BLaER1 (cell line): ENCODE measurements at regions not wholly inside any gene's neighbourhood (a gene's known extent, or its start where the extent isn't known, plus 50 kb on each side); places are given as distances from the start of the nearest gene placed in this dataset.
"Not testable (repeated sequence)": the region's sequence is repeated elsewhere in the genome, so short reads cannot be mapped to it uniquely, and the experiment has no call there.

ENCODE experiments used
- H3K27ac ChIP-seq: shearing (Covaris generic); formaldehyde crosslinking; 2 replicates; pipeline ENCODE4 v1.8.1; 2022
- H3K27me3 ChIP-seq: shearing (Covaris generic); formaldehyde crosslinking; 2 replicates; pipeline ENCODE4 v1.8.1; 2022
- H3K36me3 ChIP-seq: shearing (Covaris generic); formaldehyde crosslinking; 2 replicates; pipeline ENCODE4 v1.8.1; 2022
- H3K4me1 ChIP-seq: shearing (Covaris generic); formaldehyde crosslinking; 2 replicates; pipeline ENCODE4 v1.8.1; 2022
- H3K4me2 ChIP-seq: shearing (Covaris generic); formaldehyde crosslinking; 2 replicates; pipeline ENCODE4 v1.8.1; 2022
- H3K4me3 ChIP-seq: shearing (Covaris generic); formaldehyde crosslinking; 2 replicates; pipeline ENCODE4 v1.8.1; 2022
- H3K9ac ChIP-seq: shearing (Covaris generic); formaldehyde crosslinking; 2 replicates; pipeline ENCODE4 v1.8.1; 2022
- H3K9me3 ChIP-seq: shearing (Covaris generic); formaldehyde crosslinking; 2 replicates; pipeline ENCODE4 v1.8.1; 2022
- H4K20me1 ChIP-seq: shearing (Covaris generic); formaldehyde crosslinking; 2 replicates; pipeline ENCODE4 v1.8.1; 2022
- Cebpa-rat ChIP-seq: shearing (Covaris generic); IDR thresholded peaks from 2 replicates; pipeline ENCODE4 v1.8.1; 2022

DNA sequence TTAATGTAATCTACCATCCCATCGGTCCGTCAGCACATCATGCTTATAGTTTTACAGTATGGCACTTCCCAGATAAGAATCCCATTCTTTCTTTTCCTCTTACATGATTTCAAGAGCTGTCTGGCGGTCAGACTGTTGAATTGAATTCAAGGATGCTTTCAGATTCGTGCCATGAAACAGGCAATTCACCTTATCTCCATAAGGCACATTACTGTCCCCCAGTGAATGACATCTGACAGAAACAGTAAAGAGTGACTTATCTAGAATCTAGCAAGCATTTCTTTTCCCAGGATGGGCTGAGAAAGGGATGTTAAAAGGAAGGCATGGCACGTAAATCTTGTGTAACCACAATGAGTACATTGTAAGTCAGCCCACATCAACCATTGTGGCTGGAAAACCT, 61.1 kb upstream of the SEM1 start:
- no peaks in the 10 kb centered on the region for H3K4me1 ChIP-seq
- H3K27me3 ChIP-seq, result no peaks in the 10 kb centered on the region
- H3K9me3 ChIP-seq, result no peaks in the 10 kb centered on the region
- no peak overlapping the region for H3K4me2 ChIP-seq
- H4K20me1 ChIP-seq, result no peaks in the 10 kb centered on the region
- no peak overlapping the region for H3K9ac ChIP-seq
- H3K36me3 ChIP-seq, result no peaks in the 10 kb centered on the region
- no peak for TF ChIP-seq Cebpa-rat
- no peak overlapping the region for H3K4me3 ChIP-seq
- no peak overlapping the region for H3K27ac ChIP-seq

DNA sequence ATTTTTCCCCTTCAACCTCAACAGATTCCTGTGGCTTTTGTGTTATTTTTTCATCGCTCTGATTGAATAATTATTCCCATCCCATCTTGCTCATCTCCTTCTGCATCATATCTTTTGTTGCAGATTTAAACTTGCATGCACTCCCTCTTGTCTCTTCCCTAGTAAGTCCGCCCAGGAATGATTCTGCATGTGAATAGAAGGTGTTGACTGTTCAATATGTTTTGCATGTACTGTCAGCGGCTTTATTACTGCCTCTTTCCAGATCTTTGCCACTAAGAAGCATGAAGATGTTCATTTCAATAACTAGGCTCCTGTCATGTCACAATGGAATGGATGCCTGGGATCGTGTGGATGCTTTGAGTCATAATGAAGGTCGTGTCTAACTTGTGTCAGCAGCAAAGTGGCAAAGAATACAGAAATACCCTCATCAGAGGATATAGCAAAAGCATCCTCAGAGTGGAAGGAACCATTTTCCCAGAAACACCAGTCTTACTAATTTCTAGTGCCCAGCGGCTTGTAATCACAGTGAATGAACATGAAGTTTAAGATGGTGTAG, 62.6 kb upstream of the SEM1 start:
- H4K20me1 ChIP-seq, result no peaks in the 10 kb centered on the region
- no peaks in the 10 kb centered on the region for H3K4me1 ChIP-seq
- no peak overlapping the region for H3K4me3 ChIP-seq
- no peak overlapping the region for H3K9ac ChIP-seq
- no peak overlapping the region for H3K4me2 ChIP-seq
- H3K27ac ChIP-seq, result no peak overlapping the region
- no peaks in the 10 kb centered on the region for H3K9me3 ChIP-seq
- no peaks in the 10 kb centered on the region for H3K27me3 ChIP-seq
- no peak for TF ChIP-seq Cebpa-rat
- no peaks in the 10 kb centered on the region for H3K36me3 ChIP-seq

DNA sequence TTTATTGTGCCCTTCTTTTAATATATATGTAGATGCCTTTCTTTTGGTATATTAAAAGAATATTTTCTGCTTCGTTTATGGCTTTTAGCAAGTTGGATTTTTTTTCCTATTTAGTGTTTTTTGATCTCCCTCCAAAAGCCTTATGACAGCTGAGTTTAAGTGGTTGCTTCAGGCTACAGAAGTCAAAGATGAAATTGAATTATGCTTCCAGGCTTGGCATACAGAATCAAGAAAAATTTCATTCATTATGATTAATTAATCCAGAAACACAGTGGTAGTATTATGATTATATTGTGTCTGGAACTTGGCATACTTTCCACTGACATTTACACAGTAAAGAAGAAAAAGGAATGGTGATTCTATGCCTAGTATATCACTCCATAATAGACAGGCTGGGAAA, 63.8 kb upstream of the SEM1 start:
- no peaks in the 10 kb centered on the region for H3K27me3 ChIP-seq
- no peak for TF ChIP-seq Cebpa-rat
- no peak overlapping the region for H3K27ac ChIP-seq
- no peak overlapping the region for H3K4me3 ChIP-seq
- no peaks in the 10 kb centered on the region for H4K20me1 ChIP-seq
- no peaks in the 10 kb centered on the region for H3K4me1 ChIP-seq
- no peak overlapping the region for H3K4me2 ChIP-seq
- H3K9me3 ChIP-seq, result no peaks in the 10 kb centered on the region
- no peak overlapping the region for H3K9ac ChIP-seq
- H3K36me3 ChIP-seq, result no peaks in the 10 kb centered on the region

DNA sequence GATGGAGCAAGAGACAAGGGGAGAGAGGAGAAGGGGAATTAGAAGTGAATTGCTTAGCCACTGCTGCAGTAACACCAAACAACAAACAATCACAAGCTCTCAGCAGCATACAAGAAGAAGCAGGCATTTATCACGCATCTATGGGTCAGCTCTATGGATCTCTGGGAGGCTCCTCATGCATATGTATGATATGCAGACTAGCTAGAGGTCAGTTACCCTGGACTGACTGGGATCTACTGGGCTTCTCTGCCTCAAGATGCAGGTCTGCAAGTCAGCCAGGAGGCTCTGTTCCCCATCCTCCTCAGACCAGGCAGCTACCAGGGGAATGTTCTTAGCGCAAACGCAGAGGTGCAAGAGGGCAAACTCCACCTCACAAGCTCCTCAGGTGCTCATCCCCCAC, 64.7 kb upstream of the SEM1 start:
- no peak for TF ChIP-seq Cebpa-rat
- Histone ChIP-seq H3K4me2 (no peak overlapping the region), H3K4me1 (no peaks in the 10 kb centered on the region), H3K36me3 (no peaks in the 10 kb centered on the region), H4K20me1 (no peaks in the 10 kb centered on the region), H3K27me3 (no peaks in the 10 kb centered on the region), H3K9me3 (no peaks in the 10 kb centered on the region), H3K4me3 (no peak overlapping the region), H3K27ac (no peak overlapping the region), H3K9ac (no peak overlapping the region)

DNA sequence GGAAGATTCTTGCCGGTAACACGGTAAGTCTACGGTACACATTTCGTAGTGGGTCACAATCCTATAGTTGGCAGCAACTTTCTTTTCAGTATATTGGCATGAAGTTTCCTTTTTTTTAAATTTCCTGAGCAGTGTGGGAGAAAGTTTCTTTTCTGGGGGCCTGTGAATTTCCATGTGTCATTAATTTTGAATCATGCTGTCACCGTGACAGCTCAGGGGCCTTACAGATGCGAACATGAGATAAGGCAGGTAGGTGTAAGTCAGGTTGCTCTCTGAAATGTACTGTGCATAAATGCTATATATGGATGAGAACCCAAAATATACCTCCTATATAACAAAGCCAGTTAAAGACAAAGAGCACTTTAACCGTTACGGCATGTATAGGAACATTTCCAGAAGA, 65.4 kb upstream of the SEM1 start:
- Histone ChIP-seq H3K4me1 (no peaks in the 10 kb centered on the region), H3K27me3 (no peaks in the 10 kb centered on the region), H3K9ac (no peak overlapping the region), H3K9me3 (no peaks in the 10 kb centered on the region), H3K36me3 (no peaks in the 10 kb centered on the region), H3K27ac (no peak overlapping the region), H3K4me2 (no peak overlapping the region), H4K20me1 (no peaks in the 10 kb centered on the region), H3K4me3 (no peak overlapping the region)
- no peak for TF ChIP-seq Cebpa-rat

DNA sequence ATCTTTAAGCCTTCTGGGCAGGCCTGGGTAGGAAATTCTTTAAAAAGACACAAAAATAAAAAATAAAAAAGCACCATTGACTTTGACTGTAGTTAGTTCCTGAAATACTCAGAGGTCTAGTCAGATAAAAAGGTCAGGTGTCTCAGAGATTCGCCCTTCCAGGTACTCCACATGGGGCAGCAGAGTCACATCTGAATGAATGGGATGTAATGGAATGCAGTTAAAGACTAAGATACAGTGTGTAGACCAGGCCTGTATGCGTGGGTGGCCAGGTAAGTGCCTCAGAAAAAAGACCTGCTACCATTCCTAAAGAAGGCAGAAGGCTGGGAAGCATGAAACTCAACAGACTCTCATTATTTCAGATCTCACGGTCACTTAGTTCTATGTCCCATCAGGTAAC, 68.6 kb upstream of the SEM1 start:
- Histone ChIP-seq H3K4me2 (no peak overlapping the region), H3K9me3 (no peaks in the 10 kb centered on the region), H3K27ac (no peak overlapping the region), H3K4me1 (no peaks in the 10 kb centered on the region), H3K4me3 (no peak overlapping the region), H3K36me3 (no peaks in the 10 kb centered on the region), H3K27me3 (no peaks in the 10 kb centered on the region), H4K20me1 (no peaks in the 10 kb centered on the region), H3K9ac (no peak overlapping the region)
- TF ChIP-seq Cebpa-rat, result no peak

DNA sequence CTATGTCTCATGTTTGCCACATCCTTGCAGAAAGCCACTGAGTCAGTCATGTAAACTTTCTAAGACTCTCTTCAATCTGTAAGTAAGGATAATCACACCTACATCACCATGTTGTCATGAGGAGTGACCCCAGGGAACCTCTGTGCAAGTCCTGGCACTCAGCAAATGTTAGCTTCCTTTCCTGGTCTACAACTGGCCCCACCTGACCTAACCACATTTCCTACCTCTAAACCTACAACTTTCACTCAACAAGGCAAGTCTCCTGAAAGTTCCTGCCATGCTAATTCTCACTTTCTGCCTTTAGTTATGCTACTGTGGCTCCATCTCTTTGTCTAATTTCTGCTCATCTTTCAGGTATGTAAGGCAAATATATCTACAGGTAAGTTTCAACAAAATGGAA, 72.3 kb upstream of the SEM1 start:
- no peaks in the 10 kb centered on the region for H3K4me1 ChIP-seq
- H3K36me3 ChIP-seq, result no peaks in the 10 kb centered on the region
- no peak overlapping the region for H3K4me3 ChIP-seq
- H4K20me1 ChIP-seq, result no peaks in the 10 kb centered on the region
- no peaks in the 10 kb centered on the region for H3K9me3 ChIP-seq
- no peaks in the 10 kb centered on the region for H3K27me3 ChIP-seq
- TF ChIP-seq Cebpa-rat, result no peak
- no peak overlapping the region for H3K9ac ChIP-seq
- no peak overlapping the region for H3K4me2 ChIP-seq
- H3K27ac ChIP-seq, result no peak overlapping the region

DNA sequence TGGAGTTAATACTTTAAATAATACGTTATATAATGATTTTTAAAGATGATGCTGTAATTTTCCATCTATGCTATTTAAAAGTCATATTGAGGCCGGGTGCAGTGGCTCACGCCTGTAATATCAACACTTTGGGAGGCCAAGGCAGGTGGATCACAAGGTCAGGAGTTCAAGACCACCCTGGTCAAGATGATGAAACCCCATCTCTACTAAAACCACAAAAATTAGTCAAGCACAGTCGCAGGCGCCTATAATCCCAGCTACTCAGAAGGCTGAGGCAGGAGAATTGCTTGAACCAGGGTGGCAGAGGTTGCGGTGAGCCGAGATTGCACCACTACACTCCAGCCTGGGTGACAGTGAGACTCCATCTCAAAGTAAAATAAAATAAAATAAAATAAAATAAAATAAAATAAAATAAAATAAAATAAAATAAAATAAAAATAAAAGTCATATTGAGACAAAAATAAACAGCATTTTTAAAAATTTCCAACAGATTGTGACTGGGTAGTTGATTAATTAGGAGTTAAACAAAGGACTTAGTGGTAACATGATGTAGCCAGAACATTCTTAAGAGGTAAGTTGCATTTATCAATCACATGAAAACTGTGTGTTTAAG, 73.1 kb upstream of the SEM1 start:
- not testable (repeated sequence) for H3K36me3 ChIP-seq, H3K27me3 ChIP-seq, H3K4me3 ChIP-seq, H3K27ac ChIP-seq, H4K20me1 ChIP-seq, H3K9ac ChIP-seq, H3K4me1 ChIP-seq, H3K9me3 ChIP-seq, H3K4me2 ChIP-seq

DNA sequence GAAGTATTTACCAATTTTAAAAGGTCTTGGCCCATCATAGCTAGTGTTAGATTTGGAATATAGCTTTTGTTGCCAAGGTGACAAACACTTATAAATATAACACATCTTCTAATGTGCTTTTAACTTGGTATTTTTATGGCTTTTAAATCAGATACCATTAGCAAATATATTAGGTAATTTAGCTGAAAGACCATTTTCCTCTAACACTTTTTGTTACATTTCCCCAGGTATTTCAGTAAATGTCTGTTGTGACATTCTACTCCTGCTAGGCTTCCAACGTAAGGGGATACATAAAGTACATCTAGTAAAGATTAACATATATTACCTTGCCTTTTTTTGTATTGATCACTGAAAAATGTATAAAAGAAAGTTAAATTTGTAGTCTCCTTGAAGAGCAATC, 75.0 kb upstream of the SEM1 start:
- no peak for TF ChIP-seq Cebpa-rat
- Histone ChIP-seq H3K4me2 (no peak overlapping the region), H3K4me1 (no peaks in the 10 kb centered on the region), H4K20me1 (no peaks in the 10 kb centered on the region), H3K4me3 (no peak overlapping the region), H3K9ac (no peak overlapping the region), H3K27ac (no peak overlapping the region), H3K9me3 (no peaks in the 10 kb centered on the region), H3K27me3 (no peaks in the 10 kb centered on the region), H3K36me3 (no peaks in the 10 kb centered on the region)

DNA sequence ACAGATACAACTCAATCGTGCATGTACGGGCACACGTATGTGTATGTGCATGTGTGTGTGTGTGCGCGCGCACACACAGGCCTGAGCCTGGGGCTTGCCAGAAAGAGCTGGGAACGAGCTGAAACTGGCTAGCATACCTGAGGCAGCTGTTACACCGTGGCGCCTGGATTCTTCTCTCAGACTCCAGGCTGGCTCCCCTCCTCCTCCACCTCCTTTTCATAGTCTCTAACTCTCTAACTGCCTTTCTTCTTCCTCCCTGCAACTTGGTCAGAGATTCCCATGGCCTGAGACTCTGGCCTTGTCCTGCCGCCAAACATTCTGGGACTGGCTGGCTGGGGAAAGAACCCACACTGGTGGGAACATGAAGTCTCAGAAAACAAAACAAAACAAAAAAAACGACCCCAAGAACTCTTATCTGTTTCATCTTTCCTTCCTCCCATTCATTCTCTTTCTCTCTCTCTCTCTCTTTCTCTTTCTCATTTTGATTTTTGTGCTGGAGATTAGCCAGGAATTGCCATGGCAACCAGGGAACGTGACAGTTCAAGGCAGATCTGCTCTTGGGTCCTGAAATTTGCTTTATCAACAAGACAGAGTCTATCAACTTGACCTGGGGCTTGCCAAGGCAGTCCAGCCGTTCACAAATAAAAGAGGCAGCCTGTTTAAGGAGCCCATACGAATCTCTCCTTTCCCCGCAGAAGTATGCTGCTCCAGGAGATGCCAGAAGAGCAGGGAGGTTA, 76.8 kb upstream of the SEM1 start:
- H3K4me3 ChIP-seq, result no peak overlapping the region
- H4K20me1 ChIP-seq, result no peaks in the 10 kb centered on the region
- H3K36me3 ChIP-seq, result no peaks in the 10 kb centered on the region
- no peaks in the 10 kb centered on the region for H3K9me3 ChIP-seq
- no peaks in the 10 kb centered on the region for H3K27me3 ChIP-seq
- no peak for TF ChIP-seq Cebpa-rat
- H3K4me1 ChIP-seq, result no peaks in the 10 kb centered on the region
- H3K9ac ChIP-seq, result no peak overlapping the region
- no peak overlapping the region for H3K27ac ChIP-seq
- no peak overlapping the region for H3K4me2 ChIP-seq
